ENCODE measurements at regions not wholly inside any gene's neighbourhood (a gene's known extent, or its start where the extent isn't known, plus 50 kb on each side); places are given as distances from the start of the nearest gene placed in this dataset.

GRCh38 chr15:26477044-26477443 is 295.8 kb downstream of the GABRB3 start:
- no peak for DNase-seq

GRCh38 chr15:26475554-26475953 is 297.3 kb downstream of the GABRB3 start:
- DNase-seq = no peak

DNA sequence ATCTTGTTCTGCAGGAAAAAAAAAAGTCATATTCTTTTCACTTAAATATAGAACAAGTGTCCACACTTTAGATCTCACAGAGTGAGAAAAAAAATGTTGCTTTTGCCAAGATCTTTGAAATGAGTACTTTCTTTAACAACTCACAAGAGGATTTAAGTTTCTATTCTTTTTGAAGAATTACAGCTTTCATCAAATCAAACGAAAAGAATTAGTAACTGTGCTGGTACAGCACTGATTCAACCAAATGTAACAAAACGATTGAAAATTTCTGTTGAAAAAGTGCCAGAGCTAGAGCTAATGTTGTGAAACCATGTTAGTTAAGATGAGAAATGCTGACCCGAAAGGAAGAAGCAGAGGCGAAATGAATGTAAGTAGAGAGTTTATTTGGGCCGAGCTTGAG is 300.2 kb downstream of the GABRB3 start:
- no peak for DNase-seq

GRCh38 chr15:26461847-26462608 is 310.8 kb downstream of the GABRB3 start:
- DNase-seq = no peak

GRCh38 chr15:26460165-26460564 is 312.7 kb downstream of the GABRB3 start:
- no peak for DNase-seq

- no peak for DNase-seq
Observed at GRCh38 chr15:26455828-26456227, 317.0 kb downstream of the GABRB3 start.

- DNase-seq = no peak
Observed at GRCh38 chr15:26453914-26454313, 319.0 kb downstream of the GABRB3 start.

DNA sequence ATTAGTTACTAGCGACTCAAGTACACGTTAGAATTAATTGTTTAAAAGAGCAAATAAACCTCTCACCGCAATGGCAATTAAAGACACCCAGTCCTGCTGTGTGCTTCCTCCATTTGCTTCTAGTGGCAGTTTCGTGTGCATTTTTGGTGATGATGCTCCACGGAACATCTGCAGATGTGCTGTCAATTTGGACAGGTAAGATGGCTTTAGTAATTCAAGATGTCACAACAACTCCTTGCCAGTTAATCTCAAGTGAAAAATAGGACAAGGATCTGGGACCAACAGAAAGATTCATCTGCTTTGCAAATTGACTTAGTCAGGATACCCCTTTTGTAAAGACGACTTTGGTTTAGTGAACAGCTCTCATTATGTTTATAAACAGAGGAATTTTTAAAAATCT is 320.9 kb downstream of the GABRB3 start:
- DNase-seq = no peak

GRCh38 chr15:26449291-26449690 is 323.6 kb downstream of the GABRB3 start:
- no peak for DNase-seq

DNA sequence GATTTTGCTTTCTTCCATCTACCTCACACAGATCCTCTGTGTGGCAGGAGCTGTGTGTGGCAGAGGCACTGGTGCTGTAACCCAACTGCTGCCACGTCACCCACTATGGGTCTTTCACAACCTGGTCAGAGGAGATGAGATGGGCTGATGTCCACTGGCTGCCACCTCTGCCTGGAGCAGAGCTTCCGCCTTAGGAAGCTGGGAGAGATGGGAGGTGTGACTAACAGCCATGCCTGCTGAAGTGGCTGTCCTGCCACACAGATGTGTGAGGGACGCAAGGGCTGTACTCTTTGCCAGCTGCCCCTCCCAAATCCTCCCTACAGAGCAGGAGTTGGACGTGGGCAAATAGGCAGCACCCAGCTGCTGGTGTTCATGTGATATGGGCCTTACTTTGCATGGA is 329.5 kb downstream of the GABRB3 start:
- DNase-seq = no peak

DNA sequence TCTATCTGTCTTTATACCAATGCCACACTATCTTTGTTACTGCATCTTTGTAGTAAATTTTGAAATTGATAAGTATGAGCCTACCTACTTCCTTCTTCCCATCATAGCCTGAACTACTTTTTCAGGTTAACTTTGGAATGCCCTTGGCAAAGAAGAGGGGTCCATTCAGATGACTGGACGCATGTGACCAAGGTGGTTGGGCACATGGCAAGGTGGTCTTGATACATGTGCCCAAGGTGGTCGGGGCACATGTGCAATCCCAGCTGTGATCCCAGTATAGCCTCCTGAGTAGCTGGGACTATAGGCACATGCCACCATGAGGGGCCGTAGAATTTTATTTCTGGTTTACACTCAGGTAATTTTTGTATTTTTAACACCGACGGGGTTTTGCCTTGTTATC is 330.2 kb downstream of the GABRB3 start:
- no peak for DNase-seq

GRCh38 chr15:26439681-26440080 is 333.2 kb downstream of the GABRB3 start:
- DNase-seq = no peak

- DNase-seq = no peak
Observed at GRCh38 chr15:26438718-26439117, 334.1 kb downstream of the GABRB3 start.

GRCh38 chr15:26438316-26438715 is 334.6 kb downstream of the GABRB3 start:
- DNase-seq = no peak

- DNase-seq = no peak
Observed at GRCh38 chr15:26433818-26434217, 339.0 kb downstream of the GABRB3 start.

- DNase-seq = no peak
Observed at GRCh38 chr15:26433060-26433459, 339.8 kb downstream of the GABRB3 start.

DNA sequence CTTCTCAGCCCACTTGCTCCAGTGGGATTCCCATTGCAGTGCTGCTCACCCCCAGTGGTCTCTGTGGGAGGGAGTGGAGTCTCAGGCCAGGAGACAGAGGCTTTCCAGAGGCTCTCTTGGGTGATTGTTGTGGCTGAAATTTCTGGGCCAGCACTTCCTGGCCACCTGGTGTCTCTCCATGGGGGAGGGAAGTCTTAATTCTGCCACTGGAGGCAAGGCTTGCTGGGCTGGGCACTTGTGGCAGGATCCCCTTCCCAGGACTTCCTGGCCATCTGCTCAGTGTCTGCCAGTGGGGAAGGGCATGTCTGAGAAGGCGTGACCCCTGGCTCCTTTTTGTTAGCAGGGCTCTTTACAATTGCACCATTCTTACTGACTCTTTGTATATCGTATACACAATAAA is 351.8 kb downstream of the GABRB3 start:
- DNase-seq = no peak

DNA sequence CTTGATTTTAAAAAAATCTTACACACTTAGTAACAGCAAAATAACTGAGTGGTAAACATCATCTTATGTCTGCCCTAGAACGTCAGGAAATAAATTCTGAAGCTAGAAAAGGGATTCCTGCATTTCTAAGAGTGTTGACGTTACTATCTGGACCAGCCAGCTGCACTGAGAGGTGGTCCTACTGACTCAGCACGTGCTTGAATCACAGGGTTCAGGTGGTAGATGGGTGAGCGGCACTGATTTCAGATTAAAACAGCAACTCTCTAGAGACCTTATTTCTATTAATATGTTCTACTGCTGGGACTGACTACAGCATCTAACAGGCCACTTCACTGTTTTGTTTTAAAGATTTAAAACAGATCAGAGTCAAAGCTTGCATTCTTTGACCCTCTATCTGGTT is 377.2 kb downstream of the GABRB3 start:
- no peak for DNase-seq

- no peak for DNase-seq
Observed at GRCh38 chr15:26394801-26395200, 378.1 kb downstream of the GABRB3 start.

DNA sequence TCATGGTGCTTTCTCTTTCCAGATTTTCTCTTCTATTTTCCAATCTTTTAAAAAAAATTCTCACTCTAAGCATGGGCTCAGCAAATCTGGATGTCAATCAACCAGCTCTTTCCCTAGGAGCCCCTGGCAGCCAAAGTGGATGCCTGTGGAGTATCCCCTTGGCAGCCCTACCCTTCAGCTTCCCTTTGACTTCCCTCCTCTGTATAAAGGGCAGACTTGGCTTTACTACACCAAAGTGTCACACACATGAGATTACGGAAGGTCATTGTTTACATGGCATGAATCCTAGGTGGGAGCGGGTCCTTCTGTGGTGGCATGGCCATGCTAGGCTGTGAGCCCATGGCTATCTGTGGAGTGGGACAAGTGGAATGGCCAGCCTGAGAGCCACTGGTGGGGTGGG is 379.9 kb downstream of the GABRB3 start:
- DNase-seq = no peak

DNA sequence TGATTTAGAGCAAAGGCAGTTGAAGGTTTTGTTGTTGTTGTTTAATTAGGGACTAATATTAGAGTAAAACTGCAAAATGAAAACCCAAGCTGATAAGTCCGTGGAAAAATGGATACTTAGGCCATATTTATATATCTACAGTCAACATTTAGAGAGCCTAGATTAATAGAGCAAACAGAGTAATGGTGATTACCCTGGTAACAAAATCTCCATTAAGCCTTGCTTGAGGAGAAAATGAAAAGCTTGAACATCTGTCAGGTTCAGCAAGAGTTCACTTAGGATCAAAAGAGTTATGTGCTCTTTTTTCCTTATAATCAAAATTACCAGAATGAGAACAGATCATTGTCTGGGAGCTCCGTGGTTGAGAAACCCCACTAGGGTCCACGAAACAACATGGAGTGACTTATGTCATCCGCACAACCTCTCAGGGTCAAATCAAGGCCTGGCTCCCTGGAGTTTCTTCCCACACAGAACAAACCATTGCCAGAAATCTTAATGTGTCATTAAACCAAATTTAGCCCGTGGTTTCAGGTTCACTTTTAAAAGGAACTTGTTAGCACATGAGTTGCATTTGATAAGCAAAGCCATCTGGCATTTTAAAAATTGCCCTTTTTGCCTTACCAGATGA is 381.2 kb downstream of the GABRB3 start:
- DNase-seq = no peak

GRCh38 chr15:26382444-26383072 is 390.3 kb downstream of the GABRB3 start:
- no peak for DNase-seq

DNA sequence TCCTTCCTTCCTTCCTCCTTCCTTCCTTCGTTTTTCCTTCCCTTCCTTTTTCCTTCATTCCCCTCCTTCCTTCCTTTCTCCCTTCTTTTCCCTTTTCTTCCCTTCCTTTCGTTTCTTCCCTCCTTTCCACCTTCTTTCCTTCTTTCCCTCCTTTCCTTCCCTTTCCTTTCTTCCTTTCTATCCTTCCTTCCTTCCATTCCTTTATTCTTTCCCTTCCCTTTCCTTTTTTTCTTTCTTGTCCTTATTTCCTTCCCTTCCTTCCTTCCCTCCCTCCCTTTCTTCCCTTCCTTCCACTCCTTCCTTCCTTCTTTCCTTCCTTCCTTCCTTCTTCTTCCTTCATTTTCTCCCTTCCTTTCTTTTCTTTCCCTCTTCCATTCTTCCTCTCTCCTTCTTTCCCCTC is 394.6 kb downstream of the GABRB3 start:
- no peak for DNase-seq

GRCh38 chr15:26376243-26376642 is 396.6 kb downstream of the GABRB3 start:
- no peak for DNase-seq

Measured in NCI-H187 (cell line).